Fibroblast of peridontal ligament (primary cell): ENCODE measurements at regions not wholly inside any gene's neighbourhood (a gene's known extent, or its start where the extent isn't known, plus 50 kb on each side); places are given as distances from the start of the nearest gene placed in this dataset.
A peak's percentile ranks its signal among the peaks of the same experiment; 100 is the strongest.

ENCODE experiments used
- DNase-seq: peaks from one replicate; pipeline ENCODE4 v3.0.0-alpha.2; 2010; ENCODE audit errors: extremely low read depth

DNA sequence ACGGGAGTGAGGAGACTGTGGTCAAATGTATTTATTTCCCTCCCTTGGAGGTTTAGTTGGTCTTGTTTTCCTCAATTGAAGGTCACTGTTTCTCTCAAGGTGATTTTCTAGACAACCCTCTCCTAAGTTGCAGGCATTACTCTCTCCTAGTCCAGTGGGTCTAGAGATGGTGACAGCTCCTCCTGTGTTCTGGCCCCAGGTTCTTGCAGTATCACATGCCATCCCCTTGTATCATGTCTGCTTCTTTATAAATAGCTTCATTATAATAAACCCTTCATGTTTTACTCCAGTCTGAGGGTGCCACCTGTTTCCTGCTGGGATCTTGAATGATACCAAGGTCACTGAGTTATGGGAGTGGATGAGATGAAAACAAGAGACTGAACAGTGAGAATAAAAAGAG is 208.0 kb upstream of the KCNN2 start:
- DNase-seq: no peak

DNA sequence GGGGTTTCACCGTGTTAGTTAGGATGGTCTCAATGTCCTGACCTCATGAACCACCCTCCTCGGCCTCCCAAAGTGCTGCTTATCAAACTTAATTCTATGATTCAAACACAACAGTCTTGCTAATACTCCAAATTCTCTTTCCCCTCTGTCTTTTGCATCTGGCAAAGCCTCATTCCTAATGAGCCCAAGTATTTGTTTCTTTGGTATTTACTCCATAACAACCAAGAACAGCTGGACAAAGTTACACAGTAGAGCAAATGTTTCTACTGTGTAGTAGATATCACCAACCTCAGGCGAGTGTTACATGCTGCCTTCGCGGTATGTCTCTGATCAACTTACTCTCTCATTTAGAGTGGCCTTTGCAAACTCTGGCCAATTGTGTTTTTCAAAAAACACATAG is 195.8 kb upstream of the KCNN2 start:
- no peak for DNase-seq

DNA sequence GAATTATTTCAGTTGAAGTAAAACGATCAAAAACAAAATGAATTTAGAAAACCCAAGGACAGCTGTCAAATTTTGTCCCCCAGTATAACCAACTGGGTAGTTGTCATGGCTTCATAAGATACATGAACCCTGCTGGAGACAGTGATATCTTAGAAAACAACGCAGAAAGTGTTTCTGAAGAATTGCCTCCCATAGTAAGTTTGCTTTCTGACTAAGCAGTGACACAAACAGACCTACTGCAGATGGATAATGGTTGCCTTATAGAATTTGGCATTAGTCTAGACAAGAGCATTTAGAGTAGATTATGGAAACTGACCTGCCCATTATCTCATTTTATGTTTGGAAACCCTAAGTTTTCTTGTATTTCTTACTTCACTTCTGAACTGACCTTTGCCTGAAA is 187.7 kb upstream of the KCNN2 start:
- no peak for DNase-seq

GRCh38 chr5:114174837-114175236 is 187.0 kb upstream of the KCNN2 start:
- DNase-seq: no peak

- DNase-seq: no peak
Measured at GRCh38 chr5:114176356-114176755, 185.5 kb upstream of the KCNN2 start.

- DNase-seq: no peak
Measured at GRCh38 chr5:114179134-114179533, 182.7 kb upstream of the KCNN2 start.

DNA sequence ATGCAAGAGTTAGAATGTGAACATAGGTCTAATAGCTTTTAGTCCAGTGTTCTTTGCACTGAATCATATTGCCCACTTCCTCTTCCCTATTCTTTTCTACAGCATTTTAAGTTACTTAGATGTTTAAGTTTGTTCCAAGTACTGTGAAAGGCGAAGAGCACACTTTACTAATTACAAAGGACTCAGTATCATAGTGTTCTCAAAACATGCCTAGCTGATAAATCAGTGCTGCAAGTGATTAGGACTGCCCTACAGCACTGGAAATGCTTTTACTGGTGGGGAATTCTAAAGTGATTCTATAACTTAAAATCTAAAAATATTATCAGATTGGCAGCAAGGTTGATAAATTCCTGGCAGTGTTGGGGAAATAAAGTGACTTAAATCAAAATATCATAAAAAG is 177.9 kb upstream of the KCNN2 start:
- peak; percentile 30 for DNase-seq

DNA sequence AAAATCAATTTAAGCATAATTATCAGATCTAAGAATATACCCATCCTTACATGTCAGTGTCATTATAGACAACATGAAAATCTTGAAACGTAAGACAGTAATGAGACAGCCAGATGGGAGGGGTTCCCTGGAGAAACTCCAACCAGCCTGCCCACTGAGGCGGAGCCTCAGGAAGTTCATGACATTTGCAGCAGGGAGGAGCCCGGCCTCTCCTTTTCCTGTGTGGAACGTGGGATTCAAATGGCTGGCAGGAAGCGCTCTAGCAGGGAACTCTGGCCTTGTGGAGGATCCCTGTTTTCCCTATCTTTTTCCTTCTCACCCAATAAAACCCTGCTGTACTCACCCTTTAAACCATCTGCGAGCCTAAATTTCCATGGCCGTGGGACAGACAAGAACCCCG is 176.6 kb upstream of the KCNN2 start:
- DNase-seq: peak; percentile 72

- peak; percentile 15 for DNase-seq
Measured at GRCh38 chr5:114191441-114191840, 170.4 kb upstream of the KCNN2 start.

DNA sequence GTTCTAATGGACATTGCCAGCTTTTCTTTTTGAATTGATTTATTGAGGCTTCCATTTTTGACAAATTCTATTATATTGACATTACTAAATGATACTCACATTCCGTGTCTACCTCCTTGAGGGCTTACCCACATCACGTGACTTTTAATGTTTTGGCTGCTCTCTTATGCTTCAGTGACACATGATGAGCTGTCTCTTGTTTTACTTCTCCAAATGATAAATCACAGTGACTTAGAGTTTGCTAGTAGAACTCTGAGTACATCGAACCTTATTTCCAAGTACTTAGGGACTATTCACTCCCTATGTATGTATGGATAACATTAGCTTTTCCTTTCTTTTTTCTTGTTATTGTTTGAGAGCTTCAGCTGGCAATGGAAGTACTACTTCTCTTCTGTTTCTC is 169.8 kb upstream of the KCNN2 start:
- peak; percentile 55 for DNase-seq

DNA sequence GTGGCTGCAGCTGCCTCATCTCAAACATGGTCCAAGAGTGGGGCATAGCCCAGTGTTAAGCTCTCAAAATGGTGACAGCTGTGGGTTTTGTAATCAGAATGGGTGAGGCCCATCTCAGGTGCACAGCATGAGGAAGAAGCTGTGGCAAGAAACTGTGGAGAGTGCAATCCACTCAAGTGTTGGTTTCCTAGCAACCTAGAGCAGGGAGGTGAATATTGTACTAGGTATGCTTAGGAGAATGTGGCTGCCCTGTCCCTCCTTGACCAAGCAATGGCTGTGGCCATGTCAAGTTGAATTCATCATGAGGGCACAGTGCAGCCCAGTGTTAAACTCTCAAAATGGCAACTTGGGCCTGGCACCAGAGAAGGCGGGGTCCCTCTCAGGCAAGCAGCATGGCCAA is 160.5 kb upstream of the KCNN2 start:
- no peak for DNase-seq

DNA sequence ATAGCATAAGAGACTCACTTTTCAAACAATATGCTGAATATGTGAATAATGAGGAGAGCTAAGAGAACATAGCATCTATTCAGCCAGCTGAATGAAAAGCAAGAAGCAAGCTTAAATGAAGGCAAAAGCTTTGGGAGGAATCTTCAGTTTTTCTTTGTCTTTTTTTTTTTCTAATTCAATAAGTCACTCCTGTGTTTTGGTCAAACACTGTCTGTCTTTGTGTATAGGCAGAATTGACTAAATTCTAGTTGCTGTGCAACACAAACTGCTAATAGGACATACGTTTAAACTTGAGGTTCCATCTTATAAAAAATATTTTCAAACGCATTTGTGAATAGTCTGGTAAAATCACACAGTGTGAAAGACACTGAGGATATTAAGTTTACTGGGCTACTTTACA is 156.9 kb upstream of the KCNN2 start:
- no peak for DNase-seq

- no peak for DNase-seq
Measured at GRCh38 chr5:114206640-114207039, 155.2 kb upstream of the KCNN2 start.

GRCh38 chr5:114207615-114208014 is 154.3 kb upstream of the KCNN2 start:
- DNase-seq: no peak

GRCh38 chr5:114208120-114208519 is 153.8 kb upstream of the KCNN2 start:
- no peak for DNase-seq

- no peak for DNase-seq
Measured at GRCh38 chr5:114208588-114208987, 153.3 kb upstream of the KCNN2 start.

- DNase-seq: no peak
Measured at GRCh38 chr5:114210662-114211061, 151.2 kb upstream of the KCNN2 start.

DNA sequence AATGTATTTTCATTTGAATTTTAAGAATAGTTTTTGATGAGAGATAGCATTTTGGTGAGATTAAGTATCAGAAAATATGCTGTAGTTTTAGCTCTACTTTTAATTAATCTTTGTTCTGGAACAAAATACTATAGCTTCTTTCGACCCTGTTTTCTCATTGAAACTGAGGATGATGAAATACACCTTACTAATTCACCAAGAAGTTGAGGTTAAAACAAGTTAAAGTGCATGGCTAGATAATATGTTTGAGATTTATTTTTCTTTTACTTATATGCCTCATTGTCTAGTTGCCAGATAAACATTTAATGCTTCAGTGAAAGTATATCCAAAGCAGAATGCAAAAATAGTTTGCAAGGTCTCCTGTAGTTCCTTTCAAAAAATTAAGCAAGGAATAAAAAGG is 140.1 kb upstream of the KCNN2 start:
- peak; percentile 35 for DNase-seq

GRCh38 chr5:114223866-114224265 is 138.0 kb upstream of the KCNN2 start:
- DNase-seq: peak; percentile 12

GRCh38 chr5:114237766-114238165 is 124.1 kb upstream of the KCNN2 start:
- DNase-seq: no peak

DNA sequence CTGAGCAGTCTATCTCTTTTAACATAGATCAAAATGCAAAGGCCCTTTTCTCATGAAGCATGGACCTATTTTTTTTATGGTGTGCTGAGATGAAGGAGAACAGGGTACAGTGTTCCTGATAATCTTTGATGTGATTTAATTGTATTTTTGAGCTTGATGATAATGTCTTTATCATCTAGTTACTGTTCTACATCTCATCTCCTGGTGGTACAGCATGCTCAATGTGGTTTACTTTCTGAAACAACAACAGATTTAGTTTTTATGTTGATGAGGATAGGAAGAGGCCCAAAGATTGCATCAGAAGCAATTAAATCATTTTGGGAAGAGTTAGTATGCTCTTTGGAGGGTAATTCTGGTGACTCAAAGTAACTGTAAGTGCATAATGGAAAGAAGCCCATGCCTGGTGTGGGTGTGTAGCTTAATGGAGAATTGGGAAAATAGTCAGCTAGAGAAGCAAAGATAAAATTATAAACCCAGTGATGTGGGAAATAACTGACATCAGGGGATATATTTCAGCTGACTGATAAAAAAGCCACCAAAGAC is 123.0 kb upstream of the KCNN2 start:
- peak; percentile 74 for DNase-seq

DNA sequence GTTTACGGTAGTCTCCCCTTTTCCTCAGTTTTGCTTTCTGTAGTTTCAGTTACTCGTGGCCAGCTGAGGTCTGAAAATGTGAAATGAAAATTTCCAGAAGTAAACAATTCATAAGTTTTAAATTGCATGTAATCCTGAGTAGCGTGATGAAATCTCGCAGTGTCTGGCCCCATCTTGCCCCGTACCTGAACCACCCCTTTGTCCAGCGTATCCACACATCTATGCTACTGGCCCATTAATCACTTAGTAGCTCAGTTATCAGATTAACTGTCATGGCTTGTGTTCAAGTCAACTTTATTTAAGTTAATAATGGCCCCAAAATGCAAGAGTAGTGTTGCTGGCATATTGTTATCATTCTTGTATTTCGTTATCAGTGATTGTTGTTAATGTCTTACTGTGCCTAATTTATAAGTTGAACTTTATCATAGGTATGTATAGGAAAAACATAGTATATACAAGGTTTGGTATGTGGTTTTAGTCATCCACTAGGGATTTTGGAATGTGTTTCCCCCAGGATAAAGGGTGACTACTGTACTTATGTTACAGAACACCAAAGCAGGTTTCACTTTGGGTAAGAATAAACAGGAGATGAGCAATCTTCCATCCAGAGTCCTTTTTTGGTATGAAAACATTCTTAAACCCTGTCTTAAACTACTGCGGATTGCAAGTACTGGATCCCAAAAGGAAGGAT is 118.4 kb upstream of the KCNN2 start:
- DNase-seq: peak; percentile 84

- DNase-seq: no peak
Measured at GRCh38 chr5:114243972-114244317, 117.9 kb upstream of the KCNN2 start.

- DNase-seq: peak; percentile 97
Measured at GRCh38 chr5:114249823-114250222, 112.0 kb upstream of the KCNN2 start.
